ENCODE measurements at regions not wholly inside any gene's neighbourhood (a gene's known extent, or its start where the extent isn't known, plus 50 kb on each side); places are given as distances from the start of the nearest gene placed in this dataset.

DNA sequence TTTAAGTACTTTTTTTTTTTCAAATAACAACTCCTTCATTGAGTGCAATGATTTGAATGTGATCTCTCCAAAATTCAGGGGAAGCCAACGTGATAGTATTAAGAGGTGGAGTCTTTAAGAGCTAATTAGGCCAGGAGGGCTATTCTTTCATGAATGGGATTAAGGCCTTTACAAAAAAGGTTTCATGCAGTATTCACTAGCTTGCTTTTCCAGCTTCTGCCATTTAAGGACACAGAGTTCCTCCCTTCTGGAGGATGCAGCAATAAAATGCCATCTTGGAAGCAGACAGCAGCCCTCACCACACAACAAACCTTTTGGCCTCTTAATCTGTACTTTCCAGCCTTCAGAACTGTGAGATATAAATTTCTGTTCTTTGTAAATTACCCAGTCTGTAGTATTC is 586.8 kb upstream of the LMO3 start:
- Histone ChIP-seq H4K20me1 (ENCODE audit: insufficient read depth) (no peaks in the 10 kb centered on the region), H3K9me2 (ENCODE audit: insufficient read depth, low read length) (no peaks in the 10 kb centered on the region), H3K27me3 (ENCODE audit: insufficient read depth, low read depth, low read length) (no peaks in the 10 kb centered on the region), H3K36me3 (ENCODE audit: insufficient read depth, low read length) (no peaks in the 10 kb centered on the region), H3K4me3 (ENCODE audit: low read length) (no peak overlapping the region), H3K4me2 (ENCODE audit: low read length) (no peak overlapping the region), H3F3A (ENCODE audit: insufficient read depth, low read length, poor library complexity, severe bottlenecking) (no peaks in the 10 kb centered on the region), H3K9me3 (ENCODE audit: low read length) (no peaks in the 10 kb centered on the region), H3K27ac (ENCODE audit: low read length) (no peak overlapping the region), H2AFZ (ENCODE audit: low read depth, low read length) (no peak overlapping the region), H3K79me2 (replicated peaks; ENCODE audit: insufficient read depth, low read length) (no peaks in the 10 kb centered on the region), H3K9ac (ENCODE audit: low read length) (no peak overlapping the region)
- TF ChIP-seq RAD21 (conservative IDR thresholded peaks at IDR 0.05) (no peak), TAF1 (IDR thresholded peaks at IDR 0.05; ENCODE audit: low read depth) (no peak), EP300 (conservative IDR thresholded peaks at IDR 0.05; ENCODE audit: poor library complexity, severe bottlenecking) (no peak), MXI1 (conservative IDR thresholded peaks at IDR 0.05; ENCODE audit: poor library complexity, severe bottlenecking) (no peak), POLR2AphosphoS5 (IDR thresholded peaks at IDR 0.05) (no peak), EZH2 (IDR thresholded peaks at IDR 0.05; ENCODE audit: borderline replicate concordance, insufficient read depth, low read length, poor library complexity, severe bottlenecking) (no peak), CTCF (IDR thresholded peaks at IDR 0.05; ENCODE audit: poor library complexity, severe bottlenecking) (no peak), SMC3 (conservative IDR thresholded peaks at IDR 0.05; ENCODE audit: poor library complexity) (no peak)
- TF ChIP-seq, protein P1, sequence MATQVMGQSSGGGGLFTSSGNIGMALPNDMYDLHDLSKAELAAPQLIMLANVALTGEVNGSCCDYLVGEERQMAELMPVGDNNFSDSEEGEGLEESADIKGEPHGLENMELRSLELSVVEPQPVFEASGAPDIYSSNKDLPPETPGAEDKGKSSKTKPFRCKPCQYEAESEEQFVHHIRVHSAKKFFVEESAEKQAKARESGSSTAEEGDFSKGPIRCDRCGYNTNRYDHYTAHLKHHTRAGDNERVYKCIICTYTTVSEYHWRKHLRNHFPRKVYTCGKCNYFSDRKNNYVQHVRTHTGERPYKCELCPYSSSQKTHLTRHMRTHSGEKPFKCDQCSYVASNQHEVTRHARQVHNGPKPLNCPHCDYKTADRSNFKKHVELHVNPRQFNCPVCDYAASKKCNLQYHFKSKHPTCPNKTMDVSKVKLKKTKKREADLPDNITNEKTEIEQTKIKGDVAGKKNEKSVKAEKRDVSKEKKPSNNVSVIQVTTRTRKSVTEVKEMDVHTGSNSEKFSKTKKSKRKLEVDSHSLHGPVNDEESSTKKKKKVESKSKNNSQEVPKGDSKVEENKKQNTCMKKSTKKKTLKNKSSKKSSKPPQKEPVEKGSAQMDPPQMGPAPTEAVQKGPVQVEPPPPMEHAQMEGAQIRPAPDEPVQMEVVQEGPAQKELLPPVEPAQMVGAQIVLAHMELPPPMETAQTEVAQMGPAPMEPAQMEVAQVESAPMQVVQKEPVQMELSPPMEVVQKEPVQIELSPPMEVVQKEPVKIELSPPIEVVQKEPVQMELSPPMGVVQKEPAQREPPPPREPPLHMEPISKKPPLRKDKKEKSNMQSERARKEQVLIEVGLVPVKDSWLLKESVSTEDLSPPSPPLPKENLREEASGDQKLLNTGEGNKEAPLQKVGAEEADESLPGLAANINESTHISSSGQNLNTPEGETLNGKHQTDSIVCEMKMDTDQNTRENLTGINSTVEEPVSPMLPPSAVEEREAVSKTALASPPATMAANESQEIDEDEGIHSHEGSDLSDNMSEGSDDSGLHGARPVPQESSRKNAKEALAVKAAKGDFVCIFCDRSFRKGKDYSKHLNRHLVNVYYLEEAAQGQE (IDR thresholded peaks at IDR 0.05; ENCODE audit: borderline replicate concordance) = no peak

- no peaks in the 10 kb centered on the region for H3F3A ChIP-seq (ENCODE audit: insufficient read depth, low read length, poor library complexity, severe bottlenecking)
- H3K27me3 ChIP-seq (ENCODE audit: insufficient read depth, low read depth, low read length) = no peaks in the 10 kb centered on the region
- no peaks in the 10 kb centered on the region for H3K9me2 ChIP-seq (ENCODE audit: insufficient read depth, low read length)
Observed at GRCh38 chr12:17169726-17170471, 563.9 kb upstream of the LMO3 start.

More at GRCh38 chr12:17169726-17170471, 563.9 kb upstream of the LMO3 start:
- Histone ChIP-seq H4K20me1 (ENCODE audit: insufficient read depth) (no peaks in the 10 kb centered on the region), H3K36me3 (ENCODE audit: insufficient read depth, low read length) (no peaks in the 10 kb centered on the region), H2AFZ (ENCODE audit: low read depth, low read length) (no peak overlapping the region), H3K27ac (ENCODE audit: low read length) (no peak overlapping the region), H3K4me3 (ENCODE audit: low read length) (no peak overlapping the region), H3K79me2 (replicated peaks; ENCODE audit: insufficient read depth, low read length) (no peaks in the 10 kb centered on the region), H3K4me2 (ENCODE audit: low read length) (no peak overlapping the region), H3K9me3 (ENCODE audit: low read length) (no peaks in the 10 kb centered on the region), H3K9ac (ENCODE audit: low read length) (no peak overlapping the region)
- TF ChIP-seq, protein P1 (IDR thresholded peaks at IDR 0.05; ENCODE audit: borderline replicate concordance) = peak; percentile 62
- TF ChIP-seq MXI1 (conservative IDR thresholded peaks at IDR 0.05; ENCODE audit: poor library complexity, severe bottlenecking) (no peak), RAD21 (conservative IDR thresholded peaks at IDR 0.05) (no peak), POLR2AphosphoS5 (IDR thresholded peaks at IDR 0.05) (peak; percentile 97), SMC3 (conservative IDR thresholded peaks at IDR 0.05; ENCODE audit: poor library complexity) (no peak), EZH2 (IDR thresholded peaks at IDR 0.05; ENCODE audit: borderline replicate concordance, insufficient read depth, low read length, poor library complexity, severe bottlenecking) (no peak), EP300 (conservative IDR thresholded peaks at IDR 0.05; ENCODE audit: poor library complexity, severe bottlenecking) (peak; percentile 99), CTCF (IDR thresholded peaks at IDR 0.05; ENCODE audit: poor library complexity, severe bottlenecking) (no peak), TAF1 (IDR thresholded peaks at IDR 0.05; ENCODE audit: low read depth) (no peak)

All from neural cell (in vitro differentiated cells).